Endothelial cell of umbilical vein (primary cell): ENCODE measurements at regions not wholly inside any gene's neighbourhood (a gene's known extent, or its start where the extent isn't known, plus 50 kb on each side); places are given as distances from the start of the nearest gene placed in this dataset.

Experiments
- BruUV-seq: library from RNA; stranded (reverse); fragments of 400-500 nt; replicated peaks from 2 replicates; lab custom pipeline; 2021; lab: Mats Ljungman, UMichigan
- CTCF ChIA-PET: fragments of 300-600, 350-600 bp; sonication (Branson Sonifier 250); formaldehyde crosslinking; loops from one replicate; lab custom pipeline; 2021; ENCODE audit warnings: antibody characterized with exemption, inconsistent platforms; lab: Charles Lee
- POLR2A ChIA-PET: fragments of 300-600, 350-600 bp; sonication (Branson Sonifier 250); formaldehyde crosslinking; loops from one replicate; lab custom pipeline; 2021; ENCODE audit warnings: antibody characterized with exemption, inconsistent platforms; lab: Charles Lee
- DNase-seq: peaks from one replicate; pipeline ENCODE4 v3.0.0-alpha.2; 2011; ENCODE audit warnings: low read depth, low spot score
- FAIRE-seq: peaks from 2 replicates; lab custom pipeline; 2011; peaks lifted over from hg19 to GRCh38; lab: Jason Lieb, UNC
- H2AFZ ChIP-seq: 2 replicates; pipeline ENCODE4 v1.6.0; 2012; ENCODE audit warnings: low read depth, low read length, control low read depth, inconsistent platforms
- H3K27ac ChIP-seq: 2 replicates; pipeline ENCODE4 v1.5.1; 2011; ENCODE audit warnings: low read depth, mild to moderate bottlenecking, control low read depth, low read length, moderate library complexity; ENCODE audit not compliant: insufficient read depth
- H3K27me3 ChIP-seq, 2 experiments: 2 replicates each; pipeline versions ENCODE4 v1.6.0 to v1.6.1; 2011; ENCODE audit warnings: low read length in 2 of 2, mixed read lengths in 1 of 2; ENCODE audit not compliant: control insufficient read depth in 2 of 2, insufficient read depth in 2 of 2
- H3K36me3 ChIP-seq, 2 experiments: 2 replicates in 1 of 2; 3 replicates in 1 of 2; pipeline ENCODE4 v1.5.1; 2011; ENCODE audit warnings: low read length in 2 of 2, mild to moderate bottlenecking in 1 of 2, moderate library complexity in 1 of 2; ENCODE audit not compliant: control insufficient read depth in 2 of 2, insufficient read depth in 2 of 2; ENCODE audit errors: extremely low read depth in 1 of 2
- H3K4me1 ChIP-seq: 3 replicates; pipeline ENCODE4 v1.5.1; 2011; ENCODE audit warnings: mild to moderate bottlenecking, low read length; ENCODE audit not compliant: control insufficient read depth, insufficient read depth; ENCODE audit errors: extremely low read depth
- H3K4me2 ChIP-seq: 2 replicates; pipeline ENCODE4 v1.6.1; 2011; ENCODE audit warnings: low read length, control low read depth, mixed read lengths; ENCODE audit not compliant: insufficient read depth
- H3K4me3 ChIP-seq, 3 experiments: fragments of 200-600 bp in 1 of 3; sonication (generic), shearing (Covaris generic) in 1 of 3; replicated peaks in 1 of 3; 2 replicates each; pipeline ENCODE4 v1.5.1; 2011 to 2016; ENCODE audit warnings: control low read depth in 3 of 3, low read length in 3 of 3, mild to moderate bottlenecking in 2 of 3, inconsistent platforms in 1 of 3, low read depth in 1 of 3, moderate library complexity in 1 of 3; ENCODE audit not compliant: insufficient read depth in 1 of 3
- H3K79me2 ChIP-seq: 2 replicates; pipeline ENCODE4 v1.6.0; 2012; ENCODE audit warnings: low read length, inconsistent platforms; ENCODE audit not compliant: control insufficient read depth, insufficient read depth
- H3K9ac ChIP-seq: replicated peaks from 2 replicates; pipeline ENCODE3; 2011; ENCODE audit warnings: low read length, control low read depth; ENCODE audit not compliant: insufficient read depth; ENCODE audit errors: extremely low read depth
- H3K9me1 ChIP-seq: replicated peaks from 3 replicates; pipeline ENCODE4 v1.6.0; 2011; ENCODE audit warnings: mild to moderate bottlenecking, low read length; ENCODE audit not compliant: control insufficient read depth, insufficient read depth; ENCODE audit errors: extremely low read depth
- H3K9me3 ChIP-seq: replicated peaks from 2 replicates; pipeline ENCODE4 v1.5.1; 2012; ENCODE audit warnings: low read length, inconsistent platforms; ENCODE audit not compliant: control insufficient read depth, insufficient read depth
- H4K20me1 ChIP-seq: replicated peaks from 2 replicates; pipeline ENCODE3; 2011; ENCODE audit warnings: mild to moderate bottlenecking, low read length; ENCODE audit not compliant: control insufficient read depth, insufficient read depth; ENCODE audit errors: extremely low read depth
- EZH2 ChIP-seq: IDR thresholded peaks from 2 replicates; pipeline ENCODE4 v1.6.1; 2012; ENCODE audit warnings: borderline replicate concordance, low read depth, mild to moderate bottlenecking, moderate library complexity, low read length, inconsistent platforms; ENCODE audit not compliant: severe bottlenecking
- FOS ChIP-seq: IDR thresholded peaks from 2 replicates; pipeline ENCODE4 v1.6.1; 2011; ENCODE audit warnings: mild to moderate bottlenecking, low read length, moderate library complexity, borderline replicate concordance; ENCODE audit not compliant: insufficient read depth
- GATA2 ChIP-seq: IDR thresholded peaks from 2 replicates; pipeline ENCODE4 v1.7.0; 2011; ENCODE audit warnings: low read depth, mild to moderate bottlenecking, moderate library complexity, mixed read lengths, low read length; ENCODE audit not compliant: insufficient read length, insufficient read depth
- JUN ChIP-seq: IDR thresholded peaks from 2 replicates; pipeline ENCODE4 v1.6.1; 2011; ENCODE audit warnings: borderline replicate concordance, low read depth; ENCODE audit not compliant: insufficient read length, insufficient read depth
- MYC ChIP-seq: IDR thresholded peaks from one replicate; pipeline ENCODE4 v1.6.1; 2011; ENCODE audit warnings: mild to moderate bottlenecking, low read depth, low read length
- POLR2A ChIP-seq: IDR thresholded peaks from 2 replicates; pipeline ENCODE4 v1.6.1; 2012; ENCODE audit warnings: low read depth, mild to moderate bottlenecking, control low read depth, low read length
- POLR2AphosphoS5 ChIP-seq: IDR thresholded peaks from 2 replicates; pipeline ENCODE4 v1.6.1; 2012; ENCODE audit warnings: low read depth, mild to moderate bottlenecking, control low read depth, low read length, moderate library complexity; ENCODE audit not compliant: insufficient read depth
- dilution Hi-C: fragments of 300-500 bp; cut with MboI; formaldehyde crosslinking; loops from one replicate; pipeline ENCODE4 v1.15.0; 2019; ENCODE audit warnings: low sequenced_read_pairs; ENCODE audit not compliant: extremely low pct_ligation_motif_present
- intact Hi-C: fragments of 100-400 bp; cut with micrococcal nuclease; formaldehyde crosslinking; loops from one replicate; pipeline ENCODE4 v1.10.0; 2022
- TF ChIP-seq, protein P1 (sequence below), 2 donors: IDR thresholded peaks; 1 replicate in 1 of 2; 2 replicates in 1 of 2; pipeline ENCODE4 v1.5.1; 2011; ENCODE audit warnings: low read length in 2 of 2, mild to moderate bottlenecking in 2 of 2, moderate library complexity in 2 of 2, control low read depth in 1 of 2, inconsistent platforms in 1 of 2, low read depth in 1 of 2; ENCODE audit not compliant: insufficient read depth in 1 of 2; ENCODE audit errors: extremely low read depth in 1 of 2
- TF ChIP-seq, protein P2 (sequence below): IDR thresholded peaks from 2 replicates; pipeline ENCODE4 v1.6.1; 2011; ENCODE audit not compliant: insufficient read depth, insufficient read length

DNA sequence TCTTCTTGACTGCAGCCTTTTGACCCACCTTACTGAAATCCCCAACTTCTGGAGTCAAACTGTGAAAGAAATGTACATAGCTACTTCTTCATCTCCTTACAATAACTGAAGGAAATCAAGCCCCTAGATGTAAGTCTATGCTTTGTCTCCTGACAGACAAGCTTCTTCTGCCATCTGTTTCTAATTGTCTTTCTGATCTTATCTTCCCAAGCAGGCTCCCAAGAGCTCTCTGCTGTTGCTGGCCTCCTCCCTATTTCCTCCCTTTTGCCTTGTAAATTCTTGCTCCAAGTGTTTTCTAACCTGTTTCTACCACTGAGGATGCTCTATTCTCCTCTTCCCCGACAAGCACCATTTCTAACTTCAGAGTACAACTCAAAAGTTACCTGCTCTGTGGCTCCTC, 77.4 kb upstream of the OSR1 start:
- Histone ChIP-seq H3K79me2 (no peaks in the 10 kb centered on the region), H3K36me3 (no peaks in the 10 kb centered on the region), H3K4me1 (no peaks in the 10 kb centered on the region), H3K27me3 (no peaks in the 10 kb centered on the region), H3K9me3 (no peaks in the 10 kb centered on the region), H3K9ac (no peak overlapping the region), H3K27ac (no peak overlapping the region), H3K9me1 (no peaks in the 10 kb centered on the region), H3K4me2 (no peak overlapping the region), H4K20me1 (no peaks in the 10 kb centered on the region), H3K4me3 (no peak overlapping the region), H2AFZ (no peak overlapping the region)
- DNase-seq = no peak
- dilution Hi-C loops = no loop called here
- BruUV-seq = no TSS peak
- intact Hi-C loops = no loop called here
- ChIA-PET POLR2A (no interaction called here), CTCF (no interaction called here)
- FAIRE-seq = no peak
- no peak for TF ChIP-seq MYC
- TF ChIP-seq GATA2 = no peak
- TF ChIP-seq, protein P1, sequence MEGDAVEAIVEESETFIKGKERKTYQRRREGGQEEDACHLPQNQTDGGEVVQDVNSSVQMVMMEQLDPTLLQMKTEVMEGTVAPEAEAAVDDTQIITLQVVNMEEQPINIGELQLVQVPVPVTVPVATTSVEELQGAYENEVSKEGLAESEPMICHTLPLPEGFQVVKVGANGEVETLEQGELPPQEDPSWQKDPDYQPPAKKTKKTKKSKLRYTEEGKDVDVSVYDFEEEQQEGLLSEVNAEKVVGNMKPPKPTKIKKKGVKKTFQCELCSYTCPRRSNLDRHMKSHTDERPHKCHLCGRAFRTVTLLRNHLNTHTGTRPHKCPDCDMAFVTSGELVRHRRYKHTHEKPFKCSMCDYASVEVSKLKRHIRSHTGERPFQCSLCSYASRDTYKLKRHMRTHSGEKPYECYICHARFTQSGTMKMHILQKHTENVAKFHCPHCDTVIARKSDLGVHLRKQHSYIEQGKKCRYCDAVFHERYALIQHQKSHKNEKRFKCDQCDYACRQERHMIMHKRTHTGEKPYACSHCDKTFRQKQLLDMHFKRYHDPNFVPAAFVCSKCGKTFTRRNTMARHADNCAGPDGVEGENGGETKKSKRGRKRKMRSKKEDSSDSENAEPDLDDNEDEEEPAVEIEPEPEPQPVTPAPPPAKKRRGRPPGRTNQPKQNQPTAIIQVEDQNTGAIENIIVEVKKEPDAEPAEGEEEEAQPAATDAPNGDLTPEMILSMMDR (IDR thresholded peaks at IDR 0.05; ENCODE audit: extremely low read depth in 1 of 2, insufficient read depth in 1 of 2, low read depth in 1 of 2, low read length in 2 of 2) = no peak
- no peak for TF ChIP-seq POLR2AphosphoS5
- TF ChIP-seq POLR2A = no peak
- no peak for TF ChIP-seq FOS
- no peak for TF ChIP-seq JUN
- no peak for TF ChIP-seq EZH2
- TF ChIP-seq, protein P2, sequence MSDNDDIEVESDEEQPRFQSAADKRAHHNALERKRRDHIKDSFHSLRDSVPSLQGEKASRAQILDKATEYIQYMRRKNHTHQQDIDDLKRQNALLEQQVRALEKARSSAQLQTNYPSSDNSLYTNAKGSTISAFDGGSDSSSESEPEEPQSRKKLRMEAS = no peak
